ENCODE measurements at regions not wholly inside any gene's neighbourhood (a gene's known extent, or its start where the extent isn't known, plus 50 kb on each side); places are given as distances from the start of the nearest gene placed in this dataset.

- TF ChIP-seq TBP (CRISPR knock-in tag; IDR thresholded peaks at IDR 0.05) (no peak), SMAD1 (CRISPR knock-in tag; IDR thresholded peaks at IDR 0.05; ENCODE audit: borderline replicate concordance, low read depth) (no peak), TAF1 (CRISPR knock-in tag; IDR thresholded peaks at IDR 0.05) (no peak), ZNF550 (CRISPR knock-in tag; IDR thresholded peaks at IDR 0.05; ENCODE audit: borderline replicate concordance) (no peak), RFX5 (IDR thresholded peaks at IDR 0.05; ENCODE audit: low read depth, low read length) (no peak), NFKBIZ (CRISPR knock-in tag; IDR thresholded peaks at IDR 0.05) (no peak), ZNF234 (CRISPR knock-in tag; conservative IDR thresholded peaks at IDR 0.05) (no peak), TEAD3 (CRISPR knock-in tag; optimal IDR thresholded peaks at IDR 0.05; ENCODE audit: borderline replicate concordance) (no peak), TARDBP (CRISPR knock-in tag; IDR thresholded peaks at IDR 0.05) (no peak), JUNB (CRISPR knock-in tag; IDR thresholded peaks at IDR 0.05; ENCODE audit: borderline replicate concordance) (no peak)
These were observed 310.4 kb downstream of the TFAP2B start for GRCh38 chr6:51129043-51129442.
